Kidney tubule cell (primary cell): ENCODE measurements at regions not wholly inside any gene's neighbourhood (a gene's known extent, or its start where the extent isn't known, plus 50 kb on each side); places are given as distances from the start of the nearest gene placed in this dataset.
"Not testable (repeated sequence)": the region's sequence is repeated elsewhere in the genome, so short reads cannot be mapped to it uniquely, and the experiment has no call there.

Experiments used
- DNase-seq: peaks from one replicate; pipeline ENCODE4 v3.0.0-alpha.2; 2018; ENCODE audit warnings: low spot score

GRCh38 chr9:87410047-87411005 lies 87.3 kb upstream of the DAPK1 start:
- DNase-seq: not testable (repeated sequence)

GRCh38 chr9:87420884-87421283 lies 76.8 kb upstream of the DAPK1 start:
- DNase-seq: no peak

DNA sequence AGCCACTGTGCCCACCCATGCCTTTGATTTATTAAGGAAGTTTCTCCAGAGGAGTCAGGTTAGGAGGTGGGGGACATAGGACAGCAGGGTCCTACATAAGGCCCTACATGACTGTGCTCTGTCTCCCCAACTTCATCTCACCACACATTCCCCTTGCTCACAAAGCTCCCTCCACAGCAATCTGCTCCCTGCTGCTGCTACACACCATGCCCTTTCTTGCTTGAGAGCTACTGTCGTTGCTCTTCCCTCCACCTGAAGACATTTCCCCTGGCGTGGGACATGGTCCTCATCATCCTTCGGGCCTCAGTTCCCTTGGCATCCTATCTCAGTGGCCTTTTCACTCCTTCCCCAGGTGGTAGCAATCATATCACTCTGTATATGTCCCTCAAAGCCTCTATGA lies 75.9 kb upstream of the DAPK1 start:
- DNase-seq: no peak

GRCh38 chr9:87422999-87423398 lies 74.7 kb upstream of the DAPK1 start:
- peak; percentile 47 for DNase-seq

DNA sequence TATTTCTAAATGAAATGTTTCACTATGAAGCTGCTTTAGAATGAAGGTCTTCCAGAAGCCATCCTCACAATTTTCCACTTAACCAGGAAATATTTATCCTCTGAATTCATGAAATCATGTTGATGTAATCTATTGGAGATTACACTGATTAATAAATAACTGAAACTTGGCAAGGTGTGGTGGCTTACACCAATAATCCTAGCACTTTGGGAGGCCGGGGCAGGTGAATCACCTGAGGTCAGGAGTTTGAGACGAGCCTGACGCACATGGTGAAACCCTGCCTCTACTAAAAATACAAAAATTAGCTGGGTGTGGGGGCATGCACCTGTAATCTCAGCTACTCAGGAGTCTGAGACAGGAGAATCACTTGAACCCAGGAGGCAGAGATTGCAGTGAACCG lies 73.8 kb upstream of the DAPK1 start:
- DNase-seq: peak; percentile 86

DNA sequence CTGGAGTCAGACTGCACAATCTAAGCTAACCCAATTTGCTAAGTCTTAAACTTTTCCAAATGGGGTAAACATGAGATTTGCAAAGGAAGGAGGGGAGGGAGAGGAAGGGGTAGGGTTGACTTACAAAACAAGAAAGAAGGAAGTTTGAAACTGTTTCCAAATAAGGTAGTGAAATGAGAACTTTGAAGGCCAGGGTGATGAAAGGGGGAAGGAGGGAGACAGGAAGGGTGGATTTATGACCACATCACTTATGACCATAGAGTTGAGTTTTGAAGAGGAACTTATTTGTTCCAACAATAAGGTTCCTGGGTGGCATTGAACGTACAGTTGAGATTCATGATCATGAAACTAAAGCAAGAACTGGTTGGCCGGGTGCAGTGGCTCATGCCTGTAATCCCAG lies 72.5 kb upstream of the DAPK1 start:
- peak; percentile 13 for DNase-seq

- DNase-seq: peak; percentile 71
These were observed 69.7 kb upstream of the DAPK1 start for GRCh38 chr9:87427851-87428506.

GRCh38 chr9:87428659-87429058 lies 69.0 kb upstream of the DAPK1 start:
- DNase-seq: peak; percentile 30

- no peak for DNase-seq
These were observed 65.8 kb upstream of the DAPK1 start for GRCh38 chr9:87431837-87432236.

DNA sequence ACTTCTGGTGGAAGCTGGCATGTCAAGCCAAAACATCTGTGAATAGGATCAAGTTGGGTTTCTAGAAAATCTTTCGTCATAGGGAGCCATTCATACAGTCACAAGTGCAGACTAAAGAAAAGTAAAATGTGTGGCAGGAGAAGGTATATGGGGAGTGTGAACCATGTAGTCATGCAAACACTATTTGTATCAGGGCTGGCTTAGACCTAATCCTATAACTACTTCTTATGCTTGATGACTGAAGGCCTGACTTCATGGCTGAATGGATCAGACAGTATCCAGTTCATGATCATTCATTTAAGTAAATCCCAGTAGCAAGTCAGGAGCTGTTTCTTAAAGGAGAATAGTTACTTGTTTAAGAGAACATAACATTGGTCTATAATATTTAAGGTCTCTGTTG lies 63.8 kb upstream of the DAPK1 start:
- DNase-seq: peak; percentile 14

DNA sequence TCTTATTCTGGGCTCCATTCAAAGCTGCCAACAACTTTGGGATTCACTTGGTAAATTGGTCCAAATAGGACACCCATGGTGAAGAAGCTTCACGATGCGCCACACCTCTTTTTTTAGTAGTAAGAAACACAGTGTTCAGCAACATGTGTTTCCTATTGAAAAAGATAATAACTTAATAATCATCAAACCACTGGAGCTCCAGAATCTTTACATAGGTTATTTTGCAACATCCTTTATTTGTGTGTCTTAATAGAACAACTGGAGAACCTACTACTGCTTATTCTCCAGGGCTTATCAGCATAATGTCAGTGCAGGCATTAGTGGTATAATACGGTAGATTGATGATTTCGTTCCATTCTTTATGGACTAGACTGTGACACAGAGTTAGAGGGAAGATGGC lies 63.3 kb upstream of the DAPK1 start:
- DNase-seq: no peak

- no peak for DNase-seq
These were observed 62.3 kb upstream of the DAPK1 start for GRCh38 chr9:87435189-87435880.

DNA sequence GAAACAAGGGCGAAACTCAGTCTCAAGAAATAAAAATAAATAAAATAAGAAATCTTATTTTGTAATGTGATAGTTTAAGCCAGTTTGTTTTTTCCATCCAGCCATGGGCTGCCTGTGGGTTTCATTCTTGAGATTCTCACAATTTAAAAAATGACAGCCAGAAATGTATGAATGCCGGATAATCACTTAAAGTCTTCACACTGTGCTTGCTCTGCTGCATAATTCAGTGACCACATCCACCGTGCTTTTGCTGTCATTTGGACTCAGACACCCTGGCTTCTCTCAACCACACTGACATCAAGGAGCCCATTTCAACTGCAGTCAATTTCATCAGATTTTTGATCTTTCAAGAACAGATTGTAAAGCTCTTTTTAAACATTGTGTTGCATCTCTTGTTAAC lies 61.0 kb upstream of the DAPK1 start:
- DNase-seq: no peak

GRCh38 chr9:87437966-87438365 lies 59.7 kb upstream of the DAPK1 start:
- no peak for DNase-seq

DNA sequence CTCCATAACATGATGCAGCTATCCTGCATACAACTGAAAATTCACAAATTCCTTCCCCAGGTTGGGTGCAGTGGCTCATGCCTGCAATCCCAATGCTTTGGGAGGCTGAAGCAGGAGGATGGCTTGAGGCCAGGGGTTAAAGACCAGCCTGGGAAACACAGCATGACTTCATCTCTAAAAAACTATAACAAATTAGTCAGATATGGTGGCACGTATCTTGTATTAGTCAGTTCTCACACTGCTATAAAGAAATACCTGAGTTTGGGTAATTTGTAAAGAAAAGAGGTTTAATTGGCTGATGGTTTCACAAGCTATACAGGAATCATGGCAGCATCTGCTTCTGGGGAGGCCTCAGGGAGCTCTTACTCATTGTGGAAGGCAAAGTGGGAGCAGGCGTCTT lies 56.4 kb upstream of the DAPK1 start:
- DNase-seq: peak; percentile 91

GRCh38 chr9:87442451-87442850 lies 55.2 kb upstream of the DAPK1 start:
- peak; percentile 88 for DNase-seq

DNA sequence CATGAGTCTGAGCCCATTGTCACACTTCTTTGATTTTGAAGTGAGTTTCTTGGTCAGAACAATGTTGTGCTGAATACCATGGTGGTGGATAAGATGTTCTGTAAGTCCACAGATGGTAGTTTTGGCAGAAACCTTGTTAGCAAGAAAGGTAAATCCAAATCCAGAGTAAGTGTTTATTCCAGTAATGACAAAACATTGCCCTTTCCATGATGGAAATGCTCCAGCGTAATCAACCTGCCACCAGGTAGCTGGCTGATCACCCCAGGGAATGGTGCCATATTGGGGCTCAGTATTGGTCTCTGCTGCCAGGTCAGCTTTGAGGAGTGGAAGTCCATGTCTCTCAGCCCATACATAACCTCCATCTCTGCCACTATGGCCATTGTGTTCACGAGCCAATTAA lies 54.7 kb upstream of the DAPK1 start:
- no peak for DNase-seq

- no peak for DNase-seq
These were observed 54.2 kb upstream of the DAPK1 start for GRCh38 chr9:87443461-87443860.

- DNase-seq: peak; percentile 37
These were observed 52.0 kb upstream of the DAPK1 start for GRCh38 chr9:87445646-87446045.

DNA sequence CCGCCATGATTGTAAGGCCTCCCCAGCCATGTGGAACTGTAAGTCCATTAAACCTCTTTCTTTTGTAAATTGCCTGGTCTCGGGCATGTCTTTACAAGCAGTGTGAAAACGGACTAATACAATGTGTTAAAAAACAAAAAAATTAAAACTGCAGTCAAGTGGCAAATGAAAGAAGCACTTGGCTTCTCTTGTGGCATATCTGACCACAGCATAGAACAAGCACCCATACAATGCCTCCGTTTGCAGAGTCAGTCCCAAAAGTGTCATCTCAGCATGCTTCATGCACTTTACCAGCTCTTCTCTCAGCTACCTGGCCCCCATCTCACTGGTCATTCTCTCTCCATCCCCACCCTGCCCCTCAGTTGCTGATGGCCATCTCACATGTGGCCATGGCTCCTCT lies 51.1 kb upstream of the DAPK1 start:
- no peak for DNase-seq

DNA sequence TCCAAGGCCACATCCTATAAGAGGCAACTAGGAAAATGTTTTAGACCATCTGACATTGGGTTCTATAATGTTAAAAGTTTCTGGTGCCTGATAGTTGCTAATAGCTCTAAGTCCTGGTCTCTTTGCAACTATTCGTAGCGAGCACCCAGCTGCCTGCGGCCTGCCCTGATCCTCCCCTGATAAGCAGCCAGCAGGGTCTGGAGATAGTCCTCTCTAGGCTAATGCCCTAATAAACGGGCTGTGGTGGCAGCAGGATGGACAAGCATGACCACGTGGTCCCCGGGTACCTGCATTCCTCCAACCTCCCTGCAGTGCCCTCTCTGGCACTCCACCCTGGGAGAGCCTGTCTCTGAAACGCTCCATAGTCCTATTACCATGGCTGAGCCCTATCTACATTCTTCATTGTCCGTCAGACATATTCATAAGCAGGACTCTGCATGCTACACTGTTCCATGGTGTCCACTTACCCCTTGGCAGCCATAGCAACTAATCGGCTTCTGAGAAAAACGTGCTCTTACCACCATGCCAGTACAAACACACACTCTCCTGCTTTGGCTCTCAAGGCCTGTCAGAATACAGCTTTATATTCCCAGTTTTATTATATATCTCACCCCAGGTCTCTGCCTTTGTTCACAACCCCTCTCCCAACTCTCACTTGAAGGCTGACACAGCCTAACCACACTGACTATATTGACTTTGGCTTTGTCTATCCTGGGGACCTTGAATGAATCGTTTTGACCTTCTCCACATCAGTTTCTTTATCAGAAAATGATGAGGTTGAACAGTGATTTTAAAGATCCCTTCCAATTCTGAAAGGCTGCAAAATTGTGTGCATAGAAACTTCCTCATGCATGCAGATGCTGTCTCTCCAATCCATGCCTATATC lies 49.9 kb upstream of the DAPK1 start:
- no peak for DNase-seq
